Dedifferentiated amniotic fluid mesenchymal stem cell (primary cell): ENCODE measurements at regions not wholly inside any gene's neighbourhood (a gene's known extent, or its start where the extent isn't known, plus 50 kb on each side); places are given as distances from the start of the nearest gene placed in this dataset.
A peak's percentile ranks its signal among the peaks of the same experiment; 100 is the strongest.

Experiments
- DNase-seq: peaks from one replicate; pipeline ENCODE4 v3.0.0-alpha.2; 2016; ENCODE audit errors: extremely low spot score

DNA sequence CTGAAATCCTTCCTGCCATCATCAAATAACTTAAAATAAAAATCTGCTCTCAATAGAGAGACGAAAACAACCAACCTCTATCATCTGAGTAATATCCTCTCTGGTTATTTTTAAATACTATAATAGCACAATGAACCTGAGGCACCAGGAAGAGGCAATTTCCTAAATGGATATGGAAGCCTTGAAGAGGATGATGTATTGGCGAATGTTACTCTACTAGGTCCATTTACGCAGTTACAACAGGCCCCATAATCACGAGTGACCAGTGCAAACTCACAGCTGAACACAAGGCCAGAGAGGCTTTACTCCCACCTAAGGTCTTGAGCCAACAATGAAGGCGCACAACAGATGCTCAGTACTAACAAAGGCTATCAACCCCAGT lies 678.8 kb upstream of the NR3C2 start:
- DNase-seq = no peak

- no peak for DNase-seq
Measured at GRCh38 chr4:149120331-149121022, 678.3 kb upstream of the NR3C2 start.

DNA sequence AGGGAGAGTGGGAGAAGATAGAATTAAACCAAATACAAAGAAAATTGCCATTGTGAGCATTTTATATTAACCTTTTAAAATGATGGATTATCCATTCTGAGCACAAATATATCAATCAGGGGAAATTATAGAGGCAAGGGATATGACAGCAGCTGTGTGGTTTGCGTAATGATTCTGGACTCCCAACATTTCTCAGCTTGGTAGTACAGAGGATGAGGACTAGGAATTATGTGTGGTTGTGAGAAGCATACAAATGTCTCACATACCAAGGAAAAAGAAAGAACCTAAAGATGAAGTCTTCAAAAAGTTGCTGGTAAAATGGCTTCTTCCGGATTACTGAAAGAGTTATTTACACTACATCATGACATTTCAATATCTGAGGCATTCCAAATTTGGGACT lies 674.6 kb upstream of the NR3C2 start:
- no peak for DNase-seq

DNA sequence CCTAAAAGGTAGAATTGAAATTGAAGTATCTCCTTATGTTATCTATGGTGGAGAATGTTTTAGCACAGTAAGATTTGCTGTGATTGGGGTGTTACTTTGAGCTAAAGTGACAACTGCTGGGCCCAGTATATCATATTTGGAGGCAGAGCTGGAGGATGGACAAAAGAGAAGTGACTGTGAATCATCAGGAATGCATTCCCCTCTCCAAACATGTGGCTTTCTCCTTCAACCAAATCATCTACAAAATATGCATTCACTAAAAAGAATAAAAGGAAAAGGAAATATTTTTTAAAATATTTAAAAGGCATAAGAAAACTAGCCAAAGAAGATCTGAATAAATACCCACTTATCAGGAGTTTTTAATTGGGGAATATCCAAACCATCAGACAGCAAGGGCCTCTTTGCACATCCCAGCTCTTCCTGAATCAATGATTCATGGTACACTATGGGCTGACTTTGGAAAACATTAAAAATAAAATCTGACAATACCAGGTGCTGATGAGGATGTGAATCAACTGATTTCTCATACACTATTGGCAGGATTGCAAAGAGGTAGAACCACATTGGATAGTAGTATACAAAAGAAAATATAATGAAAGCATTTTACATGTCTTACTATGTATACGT lies 671.7 kb upstream of the NR3C2 start:
- peak; percentile 77 for DNase-seq

- DNase-seq = no peak
Measured at GRCh38 chr4:149112109-149112508, 669.9 kb upstream of the NR3C2 start.

- DNase-seq = no peak
Measured at GRCh38 chr4:149110481-149110880, 668.3 kb upstream of the NR3C2 start.

DNA sequence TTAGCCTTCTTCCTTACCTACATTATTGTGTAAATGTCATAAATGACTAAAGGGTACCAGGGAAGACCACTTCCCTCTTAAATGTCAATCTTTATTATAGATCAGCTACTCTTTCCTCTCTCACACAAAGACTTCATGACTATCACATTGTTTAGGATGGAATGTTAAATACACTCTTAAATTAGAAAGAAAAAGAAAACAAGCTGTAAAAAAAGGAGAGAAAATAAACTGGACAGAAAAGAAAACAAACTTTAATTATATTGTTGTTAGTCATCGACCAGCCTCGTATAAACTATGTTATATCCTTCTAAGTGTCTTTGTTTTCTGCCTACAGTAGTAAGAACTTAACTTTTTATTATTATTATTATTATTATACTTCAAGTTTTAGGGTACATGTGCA lies 666.4 kb upstream of the NR3C2 start:
- DNase-seq = peak; percentile 24

GRCh38 chr4:149102765-149103164 lies 660.6 kb upstream of the NR3C2 start:
- no peak for DNase-seq

- no peak for DNase-seq
Measured at GRCh38 chr4:149101649-149102048, 659.4 kb upstream of the NR3C2 start.

GRCh38 chr4:149095811-149096210 lies 653.6 kb upstream of the NR3C2 start:
- no peak for DNase-seq

DNA sequence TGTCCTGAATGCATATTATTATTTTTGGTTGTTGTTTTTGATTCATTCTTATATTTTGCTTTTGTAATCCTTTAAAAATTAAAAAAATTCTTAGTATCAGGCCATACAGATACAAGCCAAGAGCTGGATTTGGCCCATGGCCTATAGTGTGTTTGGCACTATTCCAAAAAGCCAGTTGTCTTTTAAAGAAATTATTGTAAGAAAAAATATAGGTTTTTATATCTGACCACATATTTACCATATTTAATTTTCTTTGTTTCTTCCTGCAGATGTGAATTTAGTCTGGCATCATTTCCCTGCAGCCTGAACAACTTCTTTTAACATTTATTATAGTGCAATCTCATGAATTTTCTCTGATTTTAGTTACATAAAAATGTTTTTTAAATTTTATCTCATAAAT lies 652.8 kb upstream of the NR3C2 start:
- DNase-seq = no peak

- no peak for DNase-seq
Measured at GRCh38 chr4:149084144-149084543, 641.9 kb upstream of the NR3C2 start.

GRCh38 chr4:149077181-149077580 lies 635.0 kb upstream of the NR3C2 start:
- DNase-seq = no peak

DNA sequence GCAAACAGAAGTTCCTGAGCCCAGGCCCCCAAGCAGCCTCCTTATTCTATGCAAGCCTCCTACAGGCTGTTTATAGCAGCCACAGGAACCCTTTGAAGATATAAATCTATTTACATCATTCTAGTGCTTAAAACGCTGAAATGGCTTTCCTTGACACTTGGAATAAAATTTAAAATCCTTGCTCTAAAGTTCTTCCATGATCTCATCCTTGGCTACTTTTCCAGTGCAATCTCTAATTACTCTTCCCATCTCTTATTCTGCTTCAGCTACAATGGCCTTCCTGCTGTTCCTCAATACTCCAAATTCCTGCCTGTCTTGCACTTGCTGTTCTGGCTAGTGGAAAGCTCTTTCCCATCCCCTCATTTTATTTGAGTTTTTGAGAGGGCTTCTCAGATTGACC lies 634.2 kb upstream of the NR3C2 start:
- no peak for DNase-seq

- DNase-seq = no peak
Measured at GRCh38 chr4:149072384-149072783, 630.2 kb upstream of the NR3C2 start.

GRCh38 chr4:149065753-149066152 lies 623.5 kb upstream of the NR3C2 start:
- DNase-seq = no peak

GRCh38 chr4:149062997-149063396 lies 620.8 kb upstream of the NR3C2 start:
- DNase-seq = no peak

DNA sequence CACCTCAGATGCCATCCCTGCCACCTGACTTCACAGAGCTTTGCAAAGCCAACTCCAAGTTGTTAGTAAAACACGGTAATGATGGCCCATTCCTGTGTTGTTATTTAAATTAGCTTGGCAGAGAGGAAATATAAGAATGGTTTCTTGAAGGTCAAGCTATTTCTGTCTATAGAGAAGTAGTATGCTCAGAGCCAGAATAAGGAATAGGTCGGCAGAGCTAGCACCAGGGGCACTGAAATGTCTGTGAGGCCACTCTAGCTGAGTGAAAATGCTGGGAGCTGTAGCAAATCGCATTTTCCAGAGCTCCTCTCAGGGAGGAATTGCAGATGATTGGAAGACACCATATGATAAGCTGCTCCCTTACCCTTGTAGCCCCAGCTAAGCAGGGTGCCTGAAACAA lies 615.4 kb upstream of the NR3C2 start:
- DNase-seq = no peak

DNA sequence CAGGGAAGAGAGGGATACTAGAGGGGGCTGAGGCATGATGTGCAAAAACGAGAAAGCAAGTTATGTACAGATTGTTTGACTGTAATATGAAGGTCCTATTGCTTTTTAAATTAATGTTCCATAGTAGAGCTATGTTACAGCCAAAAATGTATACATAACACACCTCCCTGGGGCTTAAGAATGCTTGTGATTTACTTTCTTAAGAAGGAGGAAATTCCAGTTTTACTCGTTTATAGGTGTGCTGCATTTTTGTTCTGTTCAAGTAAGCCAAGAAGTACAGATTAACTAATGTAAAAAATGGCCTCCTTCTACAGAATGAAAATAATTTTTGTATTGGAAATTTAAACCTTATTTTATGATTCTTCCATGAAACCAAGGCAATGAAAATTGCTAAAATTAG lies 614.4 kb upstream of the NR3C2 start:
- DNase-seq = no peak

DNA sequence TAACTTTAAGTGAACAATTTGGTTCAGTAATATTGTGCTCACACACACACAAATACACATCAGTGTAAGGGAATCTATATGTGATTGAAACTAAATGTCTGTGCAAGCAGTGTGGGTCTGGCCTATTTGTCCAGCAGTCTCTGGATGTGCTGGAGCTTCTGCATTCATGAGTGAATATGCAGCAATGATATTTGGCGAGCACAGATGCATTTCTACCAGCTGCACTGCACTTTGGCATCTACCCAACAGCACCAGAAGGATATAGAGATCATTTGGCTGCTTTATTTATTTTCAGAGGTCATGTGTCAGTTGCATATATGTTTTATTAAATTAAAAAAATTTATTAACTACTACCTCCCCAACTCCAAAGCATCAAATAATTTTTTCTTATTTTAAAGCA lies 613.4 kb upstream of the NR3C2 start:
- no peak for DNase-seq

DNA sequence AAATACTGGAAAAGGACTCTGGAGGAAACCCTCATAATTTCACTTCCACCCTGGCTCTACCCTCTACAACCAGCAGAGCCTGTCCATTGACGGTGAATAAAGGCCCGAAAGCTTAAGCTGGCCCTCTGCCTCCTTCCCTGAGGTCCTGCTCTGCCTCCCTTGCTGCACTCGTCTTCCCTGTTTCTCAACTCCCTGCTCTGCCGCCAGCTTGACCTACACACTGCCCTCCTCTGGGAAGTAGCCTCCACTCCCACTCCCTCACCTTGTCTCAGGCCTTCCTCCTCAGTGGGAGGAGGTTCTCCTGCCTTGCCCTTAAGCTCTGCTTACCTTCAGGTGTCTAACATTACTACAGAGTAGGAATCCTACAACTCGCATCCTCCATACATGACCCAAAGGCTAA lies 608.6 kb upstream of the NR3C2 start:
- DNase-seq = no peak

DNA sequence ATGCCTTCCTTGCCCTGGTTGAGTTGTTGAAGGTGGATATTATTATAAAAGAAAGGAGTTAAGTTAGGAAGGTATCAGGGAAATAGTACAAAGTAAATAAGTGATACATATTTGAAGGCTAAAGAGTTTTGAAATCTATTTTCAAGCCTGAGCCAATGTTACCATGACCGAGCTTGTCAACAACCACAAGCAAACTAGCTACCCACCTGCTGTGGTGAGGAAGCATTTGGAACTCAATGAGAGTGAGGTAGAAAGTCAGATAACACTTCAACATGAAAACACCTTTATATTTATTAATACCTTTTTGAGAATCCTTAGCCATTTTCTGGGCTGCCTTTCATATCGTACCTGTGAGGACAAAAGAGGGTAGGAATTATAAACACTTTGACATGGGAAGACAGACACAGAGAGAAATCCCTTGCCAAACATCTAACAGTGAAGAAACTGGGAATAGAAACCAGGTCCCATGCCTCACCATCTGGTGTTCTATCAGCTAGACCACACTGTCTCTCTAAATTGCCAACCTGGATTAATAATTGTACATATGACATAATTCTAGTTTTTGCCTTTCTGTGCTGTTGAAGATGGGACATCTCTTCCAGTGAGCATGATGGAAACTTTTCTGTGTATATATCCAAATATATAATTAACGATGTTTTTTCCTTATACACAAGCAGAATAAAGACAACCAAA lies 606.4 kb upstream of the NR3C2 start:
- no peak for DNase-seq

DNA sequence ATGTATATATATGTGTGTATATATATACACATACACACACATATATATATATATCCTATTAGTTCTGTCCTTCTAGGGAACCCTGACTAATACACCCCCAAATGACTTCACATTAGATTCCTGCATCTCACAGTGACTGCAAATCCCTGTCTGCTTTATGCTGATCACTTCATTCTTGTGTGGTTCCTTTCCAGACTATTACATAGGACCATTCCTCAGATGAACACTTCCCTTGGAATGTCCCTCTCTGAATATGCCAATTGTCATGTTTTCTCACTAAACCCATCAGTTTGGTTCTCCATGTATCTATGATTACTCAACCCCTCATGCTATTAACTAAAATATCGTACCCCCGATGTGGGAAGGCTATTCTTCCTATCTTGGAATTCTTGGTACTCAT lies 605.2 kb upstream of the NR3C2 start:
- no peak for DNase-seq
